Smooth muscle cell (in vitro differentiated cells): ENCODE measurements at regions not wholly inside any gene's neighbourhood (a gene's known extent, or its start where the extent isn't known, plus 50 kb on each side); places are given as distances from the start of the nearest gene placed in this dataset.
"Not testable (repeated sequence)": the region's sequence is repeated elsewhere in the genome, so short reads cannot be mapped to it uniquely, and the experiment has no call there.

Experiments used
- DNase-seq: peaks from one replicate; lab custom pipeline; 2025; ENCODE audit not compliant: unreplicated experiment; lab: John Stamatoyannopoulos, UW
- H2AFZ ChIP-seq: fragments of 200-600 bp; sonication (generic); 2 replicates; pipeline ENCODE4 v1.6.0; 2016; ENCODE audit warnings: antibody characterized with exemption, low read depth, mild to moderate bottlenecking
- H3F3A ChIP-seq: fragments of 200-600 bp; sonication (generic); 2 replicates; pipeline ENCODE4 v1.6.0; 2017; ENCODE audit warnings: antibody characterized with exemption, low read depth
- H3K27ac ChIP-seq: fragments of 200-600 bp; sonication (generic); 2 replicates; pipeline ENCODE4 v1.5.1; 2016; ENCODE audit warnings: low read depth, mild to moderate bottlenecking
- H3K27me3 ChIP-seq: fragments of 200-600 bp; sonication (generic); 2 replicates; pipeline ENCODE4 v1.6.1; 2016; ENCODE audit warnings: low read depth, mild to moderate bottlenecking
- H3K36me3 ChIP-seq: fragments of 200-600 bp; sonication (generic); 2 replicates; pipeline ENCODE4 v1.5.1; 2016; ENCODE audit warnings: low read depth
- H3K4me1 ChIP-seq: fragments of 200-600 bp; sonication (generic); 2 replicates; pipeline ENCODE4 v1.5.1; 2016; ENCODE audit warnings: low read depth
- H3K4me2 ChIP-seq: fragments of 200-600 bp; sonication (generic); 2 replicates; pipeline ENCODE4 v1.6.0; 2016; ENCODE audit warnings: mild to moderate bottlenecking
- H3K4me3 ChIP-seq: fragments of 200-600 bp; sonication (generic); 2 replicates; pipeline ENCODE4 v1.5.1; 2016; ENCODE audit warnings: mild to moderate bottlenecking
- H3K79me2 ChIP-seq: fragments of 200-600 bp; sonication (generic); 2 replicates; pipeline ENCODE4 v1.6.0; 2016; ENCODE audit warnings: low read depth, mild to moderate bottlenecking
- H3K9ac ChIP-seq: fragments of 200-600 bp; sonication (generic); 2 replicates; pipeline ENCODE4 v1.6.0; 2016; ENCODE audit warnings: low read depth
- H3K9me3 ChIP-seq: fragments of 200-600 bp; sonication (generic); replicated peaks from 2 replicates; pipeline ENCODE4 v1.5.1; 2016; ENCODE audit warnings: low read depth
- H4K20me1 ChIP-seq: fragments of 200-600 bp; sonication (generic); 2 replicates; pipeline ENCODE4 v1.6.0; 2016; ENCODE audit warnings: low read depth
- CTCF ChIP-seq: fragments of 200-600 bp; sonication (generic); IDR thresholded peaks from 2 replicates; pipeline ENCODE4 v1.5.1; 2017; ENCODE audit warnings: borderline replicate concordance, mild to moderate bottlenecking, antibody characterized with exemption; ENCODE audit not compliant: insufficient read depth, poor library complexity, severe bottlenecking
- WGBS: methylation state at CpG from one replicate; pipeline ENCODE4 v1.1.7; 2016; ENCODE audit warnings: low lambda C conversion rate; 5-methylcytosine and 5-hydroxymethylcytosine counted together

GRCh38 chr4:127450276-127450675 lies 182.5 kb upstream of the INTU start:
- TF ChIP-seq CTCF: no peak
- Histone ChIP-seq H3K36me3 (no peaks in the 10 kb centered on the region), H3K79me2 (no peaks in the 10 kb centered on the region), H3K9me3 (no peaks in the 10 kb centered on the region), H3K4me3 (no peak overlapping the region), H4K20me1 (no peaks in the 10 kb centered on the region), H3K9ac (no peak overlapping the region), H3F3A (no peaks in the 10 kb centered on the region), H3K4me2 (no peak overlapping the region), H3K4me1 (no peaks in the 10 kb centered on the region), H2AFZ (no peak overlapping the region), H3K27me3 (no peaks in the 10 kb centered on the region), H3K27ac (no peak overlapping the region)
- DNase-seq: no peak
- WGBS: 90% methylated on average over 1 of the region's 1 CpG

- TF ChIP-seq CTCF: no peak
- Histone ChIP-seq H3K9ac (no peak overlapping the region), H3K36me3 (no peaks in the 10 kb centered on the region), H3K4me2 (no peak overlapping the region), H2AFZ (no peak overlapping the region), H3K27me3 (no peaks in the 10 kb centered on the region), H3K79me2 (no peaks in the 10 kb centered on the region), H3K9me3 (no peaks in the 10 kb centered on the region), H3K4me1 (no peaks in the 10 kb centered on the region), H3K4me3 (no peak overlapping the region), H4K20me1 (no peaks in the 10 kb centered on the region), H3K27ac (no peak overlapping the region), H3F3A (no peaks in the 10 kb centered on the region)
- DNase-seq: no peak
- 69% methylated on average over 6 of the region's 6 CpGs for WGBS
Measured at GRCh38 chr4:127463883-127464282, 168.9 kb upstream of the INTU start.

DNA sequence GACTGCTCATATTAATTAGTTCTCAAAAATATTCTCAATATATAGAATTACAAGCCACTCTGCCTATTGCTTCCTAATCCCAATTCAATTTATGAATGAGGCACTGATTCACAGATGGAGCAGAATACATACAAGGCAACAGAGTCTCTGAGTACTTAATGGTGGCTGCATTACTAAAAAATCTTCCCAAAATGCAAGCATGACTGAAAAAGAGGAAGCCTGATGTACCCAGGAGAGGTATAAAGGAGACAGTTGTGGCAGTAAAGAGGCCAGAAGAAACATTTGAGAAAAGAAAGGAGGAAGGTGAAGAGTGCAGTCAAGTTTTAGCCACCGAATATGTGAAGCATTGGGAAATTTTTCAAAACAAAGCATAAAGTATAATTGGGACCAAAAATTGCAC lies 163.2 kb upstream of the INTU start:
- Histone ChIP-seq H3K9me3 (no peaks in the 10 kb centered on the region), H3K27me3 (no peaks in the 10 kb centered on the region), H3K4me2 (no peak overlapping the region), H3K36me3 (no peaks in the 10 kb centered on the region), H2AFZ (no peak overlapping the region), H3K4me1 (no peaks in the 10 kb centered on the region), H3K9ac (no peak overlapping the region), H3K79me2 (no peaks in the 10 kb centered on the region), H4K20me1 (no peaks in the 10 kb centered on the region), H3F3A (no peaks in the 10 kb centered on the region), H3K4me3 (no peak overlapping the region), H3K27ac (no peak overlapping the region)
- no peak for DNase-seq
- 96% methylated on average over 1 of the region's 1 CpG for WGBS
- TF ChIP-seq CTCF: no peak

DNA sequence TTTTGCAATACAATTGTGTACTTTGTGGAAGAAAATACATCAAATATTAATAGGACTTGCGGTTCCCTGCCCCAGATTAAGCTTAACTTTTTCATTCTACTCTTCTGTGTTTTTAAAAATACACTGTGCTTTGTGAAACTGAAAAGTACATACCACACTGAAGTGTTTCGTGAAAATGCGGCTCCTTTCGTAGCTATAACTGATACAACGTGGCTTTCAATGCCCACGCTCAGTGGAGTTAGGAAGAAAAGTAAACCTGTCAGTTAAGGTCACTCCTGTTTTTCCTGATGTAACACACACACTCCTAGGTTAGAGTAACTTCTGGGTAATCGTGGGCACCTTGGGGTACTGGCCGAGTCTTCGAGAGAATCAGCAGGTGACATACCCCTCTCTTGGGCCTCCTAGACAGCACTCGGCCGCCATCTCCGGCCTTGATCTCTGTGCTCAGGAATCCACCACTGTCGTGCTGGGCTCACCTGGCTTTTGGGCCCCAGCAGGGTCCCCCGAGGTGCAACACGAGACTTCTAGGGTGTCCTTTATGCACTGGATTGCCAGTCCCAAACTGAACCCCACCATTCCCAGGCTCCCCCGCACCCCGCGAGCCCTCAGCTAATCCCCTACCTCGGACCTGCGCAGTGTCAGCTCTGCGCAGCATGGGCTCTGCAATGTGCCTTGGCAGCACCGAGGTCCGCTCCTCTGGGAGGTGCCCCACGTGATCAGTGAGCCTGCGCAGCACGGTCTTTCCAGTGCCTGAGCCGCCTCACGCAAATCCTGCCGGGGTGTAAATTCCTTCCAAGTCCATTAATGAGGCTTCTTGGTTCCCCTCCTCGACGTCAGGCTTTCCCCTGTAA lies 162.6 kb upstream of the INTU start:
- Histone ChIP-seq H3K79me2 (no peaks in the 10 kb centered on the region), H3K27ac (no peak overlapping the region), H4K20me1 (no peaks in the 10 kb centered on the region), H3K9ac (no peak overlapping the region), H3F3A (no peaks in the 10 kb centered on the region), H3K4me2 (no peak overlapping the region), H3K4me3 (no peak overlapping the region), H3K36me3 (no peaks in the 10 kb centered on the region), H2AFZ (no peak overlapping the region), H3K9me3 (no peaks in the 10 kb centered on the region), H3K4me1 (no peaks in the 10 kb centered on the region), H3K27me3 (no peaks in the 10 kb centered on the region)
- WGBS: 96% methylated on average over 31 of the region's 31 CpGs
- DNase-seq: no peak
- no peak for TF ChIP-seq CTCF

- H3K4me3 ChIP-seq, H3K4me2 ChIP-seq, H3K27ac ChIP-seq, H3K4me1 ChIP-seq, H4K20me1 ChIP-seq, H3K27me3 ChIP-seq, H3K79me2 ChIP-seq, DNase-seq, H3K9ac ChIP-seq, H3K36me3 ChIP-seq, H3K9me3 ChIP-seq, H2AFZ ChIP-seq, H3F3A ChIP-seq: not testable (repeated sequence)
- 96% methylated on average over 3 of the region's 3 CpGs for WGBS
Measured at GRCh38 chr4:127478271-127478670, 154.5 kb upstream of the INTU start.
